Chondrocyte (in vitro differentiated cells): ENCODE measurements at regions not wholly inside any gene's neighbourhood (a gene's known extent, or its start where the extent isn't known, plus 50 kb on each side); places are given as distances from the start of the nearest gene placed in this dataset.

Experiments used
- DNase-seq: peaks from one replicate; pipeline ENCODE4 v3.0.0; 2021; ENCODE audit warnings: mixed read lengths, low spot score
- H3K27ac Mint-ChIP-seq: one replicate; pipeline ENCODE4 v1.8.0; 2021; ENCODE audit warnings: mild to moderate bottlenecking, moderate library complexity, mixed read lengths; ENCODE audit not compliant: unreplicated experiment
- H3K27me3 Mint-ChIP-seq: 2 replicates; pipeline ENCODE4 v1.8.0; 2021; ENCODE audit warnings: low read depth, mixed read lengths
- H3K36me3 Mint-ChIP-seq: 2 replicates; pipeline ENCODE4 v1.8.0; 2021; ENCODE audit warnings: low read depth, mixed read lengths
- H3K4me1 Mint-ChIP-seq: 2 replicates; pipeline ENCODE4 v1.8.0; 2021; ENCODE audit warnings: low read depth, mild to moderate bottlenecking, mixed read lengths
- H3K4me3 Mint-ChIP-seq: one replicate; pipeline ENCODE4 v1.8.0; 2021; ENCODE audit warnings: mild to moderate bottlenecking, moderate library complexity, mixed read lengths; ENCODE audit not compliant: unreplicated experiment
- H3K9me3 Mint-ChIP-seq: 2 replicates; pipeline ENCODE4 v1.8.0; 2021; ENCODE audit warnings: low read depth, mixed read lengths
- TF ChIP-seq, protein P1 (sequence below): fragments of 200-600 bp; sonication (generic); IDR thresholded peaks from 2 replicates; pipeline ENCODE4 v1.5.0; 2021; ENCODE audit warnings: antibody characterized with exemption, mild to moderate bottlenecking, moderate library complexity

DNA sequence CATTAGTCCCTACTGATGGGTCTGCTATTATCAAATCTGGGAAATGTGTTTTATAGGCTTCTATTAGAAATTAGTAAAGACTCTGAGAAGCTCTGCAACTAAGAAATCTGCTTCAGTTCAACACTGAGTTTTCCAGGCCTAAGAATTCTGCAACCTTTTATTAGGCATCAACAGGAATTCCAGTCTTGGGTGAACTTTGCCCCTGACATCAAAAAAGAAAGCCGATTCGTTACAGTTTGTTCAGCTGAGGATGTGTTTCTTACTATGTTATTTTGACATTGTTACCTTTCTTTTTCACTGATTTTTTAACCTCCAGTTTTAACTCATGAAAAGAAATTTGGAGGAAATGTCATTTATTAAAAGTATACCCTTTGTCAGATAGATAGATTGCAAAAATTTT lies 131.5 kb upstream of the KCNH8 start:
- H3K36me3 Mint-ChIP-seq: no peaks in the 10 kb centered on the region
- H3K27me3 Mint-ChIP-seq: no peaks in the 10 kb centered on the region
- H3K4me3 Mint-ChIP-seq: no peak overlapping the region
- H3K27ac Mint-ChIP-seq: no peak overlapping the region
- TF ChIP-seq, protein P1, sequence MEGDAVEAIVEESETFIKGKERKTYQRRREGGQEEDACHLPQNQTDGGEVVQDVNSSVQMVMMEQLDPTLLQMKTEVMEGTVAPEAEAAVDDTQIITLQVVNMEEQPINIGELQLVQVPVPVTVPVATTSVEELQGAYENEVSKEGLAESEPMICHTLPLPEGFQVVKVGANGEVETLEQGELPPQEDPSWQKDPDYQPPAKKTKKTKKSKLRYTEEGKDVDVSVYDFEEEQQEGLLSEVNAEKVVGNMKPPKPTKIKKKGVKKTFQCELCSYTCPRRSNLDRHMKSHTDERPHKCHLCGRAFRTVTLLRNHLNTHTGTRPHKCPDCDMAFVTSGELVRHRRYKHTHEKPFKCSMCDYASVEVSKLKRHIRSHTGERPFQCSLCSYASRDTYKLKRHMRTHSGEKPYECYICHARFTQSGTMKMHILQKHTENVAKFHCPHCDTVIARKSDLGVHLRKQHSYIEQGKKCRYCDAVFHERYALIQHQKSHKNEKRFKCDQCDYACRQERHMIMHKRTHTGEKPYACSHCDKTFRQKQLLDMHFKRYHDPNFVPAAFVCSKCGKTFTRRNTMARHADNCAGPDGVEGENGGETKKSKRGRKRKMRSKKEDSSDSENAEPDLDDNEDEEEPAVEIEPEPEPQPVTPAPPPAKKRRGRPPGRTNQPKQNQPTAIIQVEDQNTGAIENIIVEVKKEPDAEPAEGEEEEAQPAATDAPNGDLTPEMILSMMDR: no peak
- DNase-seq: no peak
- H3K9me3 Mint-ChIP-seq: peaks cover 2% of the 10 kb centered on the region
- no peaks in the 10 kb centered on the region for H3K4me1 Mint-ChIP-seq

DNA sequence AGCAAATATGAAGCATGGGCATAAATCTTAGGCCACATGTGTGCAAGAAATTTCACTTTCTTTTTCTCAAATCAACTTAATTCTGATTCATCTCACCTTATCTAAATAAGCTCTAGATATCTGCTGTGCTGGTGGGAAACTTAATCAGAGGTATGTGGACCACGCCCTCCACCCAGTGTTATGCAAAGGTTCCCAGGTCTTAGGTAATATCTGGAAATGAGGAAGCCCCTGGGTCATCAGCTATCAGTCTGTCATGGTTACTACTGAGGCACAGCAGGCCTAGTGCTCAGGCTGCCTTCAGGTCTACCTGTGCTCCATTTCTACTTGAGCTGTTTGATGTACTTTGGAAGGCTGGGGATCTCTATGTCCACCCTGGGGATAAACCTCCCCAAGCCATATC lies 134.4 kb upstream of the KCNH8 start:
- no peaks in the 10 kb centered on the region for H3K27me3 Mint-ChIP-seq
- no peak overlapping the region for H3K4me3 Mint-ChIP-seq
- TF ChIP-seq, protein P1: no peak
- DNase-seq: no peak
- H3K9me3 Mint-ChIP-seq: peaks cover 2% of the 10 kb centered on the region
- no peaks in the 10 kb centered on the region for H3K36me3 Mint-ChIP-seq
- no peaks in the 10 kb centered on the region for H3K4me1 Mint-ChIP-seq
- H3K27ac Mint-ChIP-seq: no peak overlapping the region

GRCh38 chr3:19012846-19013245 lies 135.5 kb upstream of the KCNH8 start:
- DNase-seq: no peak

DNA sequence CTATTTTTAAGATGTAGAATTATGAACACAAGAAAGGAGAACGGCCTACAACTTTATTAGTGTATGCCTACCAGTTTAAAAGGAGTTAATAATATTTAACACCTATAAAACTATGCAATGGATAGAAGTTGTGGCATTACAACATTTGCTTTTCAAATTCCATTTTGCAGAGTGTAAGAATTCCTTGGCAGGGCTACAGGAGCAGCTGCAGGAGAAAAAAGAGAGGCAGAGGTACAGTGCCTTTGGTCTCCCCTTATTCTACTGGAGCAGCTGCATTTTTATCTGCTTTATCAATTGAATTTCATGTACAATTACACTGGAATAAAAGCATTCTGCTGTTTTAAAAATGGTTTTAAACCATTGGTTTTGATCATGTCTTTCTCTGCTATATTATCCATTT lies 145.7 kb upstream of the KCNH8 start:
- no peak for DNase-seq
- Mint-ChIP-seq H3K27ac (no peak overlapping the region), H3K9me3 (peaks cover 4% of the 10 kb centered on the region), H3K36me3 (no peaks in the 10 kb centered on the region), H3K4me1 (no peaks in the 10 kb centered on the region), H3K4me3 (no peak overlapping the region), H3K27me3 (no peaks in the 10 kb centered on the region)
- TF ChIP-seq, protein P1: no peak

More at GRCh38 chr3:19012846-19013245, 135.5 kb upstream of the KCNH8 start:
- TF ChIP-seq, protein P1: no peak
- Mint-ChIP-seq H3K27ac (no peak overlapping the region), H3K4me1 (no peaks in the 10 kb centered on the region), H3K4me3 (no peak overlapping the region), H3K36me3 (no peaks in the 10 kb centered on the region), H3K9me3 (peaks cover 2% of the 10 kb centered on the region), H3K27me3 (no peaks in the 10 kb centered on the region)

GRCh38 chr3:18998069-18998468 lies 150.2 kb upstream of the KCNH8 start:
- H3K4me1 Mint-ChIP-seq: no peaks in the 10 kb centered on the region
- H3K9me3 Mint-ChIP-seq: peaks cover 2% of the 10 kb centered on the region

More at GRCh38 chr3:18998069-18998468, 150.2 kb upstream of the KCNH8 start:
- Mint-ChIP-seq H3K4me3 (no peak overlapping the region), H3K27me3 (peaks cover 3% of the 10 kb centered on the region), H3K36me3 (no peaks in the 10 kb centered on the region), H3K27ac (no peak overlapping the region)
- TF ChIP-seq, protein P1: no peak
- DNase-seq: no peak
